ENCODE measurements at regions not wholly inside any gene's neighbourhood (a gene's known extent, or its start where the extent isn't known, plus 50 kb on each side); places are given as distances from the start of the nearest gene placed in this dataset.
"Not testable (repeated sequence)": the region's sequence is repeated elsewhere in the genome, so short reads cannot be mapped to it uniquely, and the experiment has no call there.

GRCh38 chr2:877747-878146, 72.9 kb upstream of the SNTG2 start:
- no peak for FAIRE-seq

DNA sequence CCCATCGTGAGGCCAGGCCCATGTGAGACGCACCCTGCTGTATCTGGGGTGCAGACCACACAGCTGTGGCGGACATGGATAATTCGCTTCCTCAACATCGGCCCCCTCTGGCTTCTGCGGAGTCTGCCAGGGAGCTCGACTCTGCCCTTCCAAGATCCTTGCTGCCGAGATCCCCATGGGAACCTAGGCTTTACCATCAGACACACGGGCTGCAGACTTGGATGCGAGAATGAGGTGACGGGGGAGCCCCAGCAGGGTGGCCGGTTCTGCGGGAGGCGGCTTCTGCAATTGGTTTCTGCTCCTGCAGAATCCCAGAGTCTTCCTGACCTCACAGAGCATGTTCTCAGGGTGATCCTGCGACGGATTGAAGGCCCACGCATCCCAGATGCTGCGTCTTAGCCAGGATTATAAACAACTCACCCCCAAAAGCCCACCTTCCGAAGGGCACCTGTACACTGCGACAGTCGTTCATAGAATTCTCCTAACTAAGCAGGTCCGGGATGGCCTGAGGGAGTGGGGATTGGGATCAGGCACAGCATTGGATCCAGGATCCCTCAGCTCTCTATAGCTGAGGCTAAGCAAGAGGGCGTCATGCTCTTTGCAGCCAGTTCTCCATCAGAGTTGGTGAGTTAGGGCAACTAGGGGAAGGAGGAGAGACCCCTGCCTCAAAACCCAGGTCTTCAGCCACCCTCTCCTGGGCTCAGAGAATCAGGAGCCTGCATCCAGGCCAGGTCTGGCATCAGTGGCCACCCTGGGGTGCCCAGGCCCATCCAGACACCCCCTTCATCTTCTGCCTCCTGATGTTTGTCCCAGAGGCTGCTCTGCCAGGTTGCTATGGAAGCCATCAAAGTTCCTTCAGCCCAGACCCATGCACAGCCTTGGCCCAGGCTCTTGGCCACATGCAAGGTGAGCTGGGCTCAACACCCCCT, 74.7 kb upstream of the SNTG2 start:
- FAIRE-seq, result no peak

DNA sequence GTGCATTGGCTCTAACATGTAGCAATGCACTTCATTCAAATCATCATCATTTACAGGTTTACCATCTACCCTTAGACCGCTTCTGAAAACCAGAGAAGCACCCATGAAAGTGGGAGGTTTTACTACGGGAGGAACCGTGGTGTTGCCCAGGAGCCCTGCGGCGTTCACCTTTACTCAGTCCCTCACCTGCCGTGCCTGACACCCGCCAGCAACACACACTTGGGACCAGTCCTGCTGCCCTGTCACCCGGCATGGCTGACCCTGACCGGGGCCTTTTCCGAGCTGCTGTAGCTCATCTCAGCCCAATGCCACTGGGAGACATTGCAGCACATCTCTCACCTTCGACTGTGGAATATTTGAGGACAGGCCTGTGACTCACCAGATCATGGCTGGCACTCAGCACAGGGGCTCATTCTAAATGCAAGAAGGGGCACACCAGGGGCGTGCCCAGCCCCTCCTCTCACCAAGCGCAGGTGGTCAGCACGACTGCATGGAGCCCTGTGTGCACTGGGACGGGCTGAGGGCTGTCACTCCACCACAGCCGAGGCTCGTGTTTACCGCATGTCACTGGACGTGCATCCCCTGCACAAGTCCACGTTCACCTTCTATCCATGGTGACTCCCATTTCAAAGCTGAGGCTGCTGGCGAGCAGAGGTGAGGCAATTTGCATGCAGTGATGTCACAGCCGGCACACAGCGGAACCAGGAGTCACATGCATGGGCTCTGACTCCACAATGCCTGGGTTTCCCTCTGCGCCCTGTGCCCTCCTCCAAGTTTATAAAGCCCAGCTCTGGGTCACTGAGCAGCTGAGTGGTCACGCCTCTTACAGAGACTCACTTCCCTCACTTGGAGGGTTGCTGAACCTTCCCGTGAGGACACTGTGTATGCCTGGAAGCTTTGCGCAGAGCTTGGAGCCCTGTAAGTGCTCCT, 76.7 kb upstream of the SNTG2 start:
- no peak for FAIRE-seq

DNA sequence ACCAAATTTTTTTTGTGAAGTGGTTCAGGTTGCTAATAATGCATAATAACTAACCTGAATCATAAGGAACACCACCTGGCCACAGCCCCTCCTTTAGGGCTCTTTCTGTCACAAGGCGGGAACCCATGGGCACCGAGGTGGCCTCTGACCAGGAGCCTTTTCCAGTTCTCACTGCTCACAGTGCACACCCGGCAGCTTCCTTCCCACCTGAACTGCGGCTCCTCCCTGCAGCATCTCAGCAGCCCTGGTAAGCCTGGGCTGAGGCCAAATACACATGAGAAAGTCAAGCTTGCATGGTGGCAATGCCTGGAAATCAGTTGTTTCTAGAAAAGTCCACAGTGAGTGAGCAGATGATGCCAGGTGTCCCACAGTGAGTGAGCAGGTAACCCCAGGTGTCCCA, 77.6 kb upstream of the SNTG2 start:
- FAIRE-seq, result no peak

- FAIRE-seq, result no peak
Observed at GRCh38 chr2:871926-872680, 78.5 kb upstream of the SNTG2 start.

DNA sequence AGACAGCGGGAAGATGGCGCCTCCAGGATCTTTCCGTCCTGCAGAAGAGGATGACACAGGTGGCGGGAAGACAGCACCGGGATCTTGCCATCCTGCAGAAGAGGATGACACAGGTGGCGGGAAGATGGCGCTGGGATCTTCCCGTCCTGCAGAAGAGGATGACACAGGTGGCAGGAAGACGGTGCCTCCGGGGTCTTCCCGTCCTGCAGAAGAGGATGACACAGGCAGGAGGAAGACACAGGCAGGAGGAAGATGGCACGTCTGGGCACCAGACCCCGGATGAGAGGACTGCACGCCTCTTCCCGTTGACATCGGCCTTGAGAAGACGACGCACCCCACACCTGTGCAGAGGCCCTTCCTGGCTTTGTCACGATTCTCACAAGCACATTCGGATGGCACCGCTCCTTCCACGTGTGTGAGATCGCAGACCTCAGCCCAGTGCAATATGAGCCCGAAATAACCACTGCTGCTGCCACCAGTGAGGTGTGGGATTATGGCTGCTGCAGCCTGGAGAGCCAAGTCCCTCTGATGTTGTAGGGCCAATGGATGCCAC, 79.4 kb upstream of the SNTG2 start:
- no peak for FAIRE-seq

DNA sequence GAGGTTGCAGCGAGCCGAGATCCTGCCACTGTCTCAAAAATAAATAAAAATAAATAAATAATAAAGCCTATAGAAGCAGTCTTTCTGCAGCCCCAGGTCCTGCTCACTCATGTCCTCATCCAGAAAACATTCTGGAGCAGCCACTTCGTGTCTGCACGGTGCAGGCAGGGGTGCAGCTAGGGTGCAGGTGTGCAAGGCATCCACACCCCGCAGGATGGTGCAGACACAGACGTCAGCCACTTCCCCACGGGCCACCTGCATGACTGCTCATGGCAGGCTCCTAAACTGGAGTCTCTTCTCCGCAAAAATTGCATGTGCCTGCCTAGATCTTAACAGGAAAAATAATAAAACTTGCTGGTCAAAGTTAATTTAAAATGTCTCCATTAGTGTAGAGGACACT, 80.2 kb upstream of the SNTG2 start:
- no peak for FAIRE-seq

DNA sequence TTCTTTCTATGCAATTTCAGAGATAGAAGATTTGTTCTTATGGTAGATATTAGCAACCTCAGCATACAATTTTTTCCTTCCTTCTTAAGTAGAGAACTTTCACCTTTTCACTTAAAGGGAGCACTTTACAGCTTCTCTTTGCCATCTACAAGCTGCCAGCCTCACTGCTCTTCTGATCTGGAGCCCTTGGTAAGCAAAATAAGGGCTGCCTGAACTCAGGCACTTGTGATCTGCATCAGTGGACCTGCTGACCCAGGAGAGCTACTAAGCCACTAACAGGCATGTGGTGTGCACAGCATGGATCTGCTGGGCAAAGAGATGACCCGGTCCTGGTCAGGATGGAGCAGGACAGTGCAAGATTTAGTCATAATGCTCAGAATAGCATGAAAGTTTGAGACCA, 80.8 kb upstream of the SNTG2 start:
- FAIRE-seq, result no peak

GRCh38 chr2:869357-869871, 81.2 kb upstream of the SNTG2 start:
- FAIRE-seq, result no peak

GRCh38 chr2:868857-869256, 81.8 kb upstream of the SNTG2 start:
- not testable (repeated sequence) for FAIRE-seq

GRCh38 chr2:867296-867695, 83.4 kb upstream of the SNTG2 start:
- FAIRE-seq, result no peak

DNA sequence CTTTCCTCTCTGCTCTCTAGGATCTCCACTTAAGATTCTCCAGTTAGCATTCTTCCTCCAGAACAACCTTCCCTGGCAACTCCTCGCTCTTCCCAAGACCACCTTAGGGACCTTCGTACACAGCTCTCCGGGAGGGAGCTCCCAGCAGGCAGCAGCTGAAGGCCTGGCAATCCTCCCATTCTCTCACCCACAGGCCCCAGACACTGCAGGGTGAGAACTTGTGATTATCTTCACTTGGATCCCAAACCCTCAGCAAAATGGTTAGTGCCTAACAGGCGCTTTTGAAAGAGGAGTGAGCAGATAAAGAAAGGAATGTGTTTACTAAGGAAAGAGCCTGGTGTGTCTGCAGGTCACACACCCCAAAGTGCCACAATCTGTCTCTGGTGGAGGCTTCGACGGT, 83.8 kb upstream of the SNTG2 start:
- FAIRE-seq, result no peak

DNA sequence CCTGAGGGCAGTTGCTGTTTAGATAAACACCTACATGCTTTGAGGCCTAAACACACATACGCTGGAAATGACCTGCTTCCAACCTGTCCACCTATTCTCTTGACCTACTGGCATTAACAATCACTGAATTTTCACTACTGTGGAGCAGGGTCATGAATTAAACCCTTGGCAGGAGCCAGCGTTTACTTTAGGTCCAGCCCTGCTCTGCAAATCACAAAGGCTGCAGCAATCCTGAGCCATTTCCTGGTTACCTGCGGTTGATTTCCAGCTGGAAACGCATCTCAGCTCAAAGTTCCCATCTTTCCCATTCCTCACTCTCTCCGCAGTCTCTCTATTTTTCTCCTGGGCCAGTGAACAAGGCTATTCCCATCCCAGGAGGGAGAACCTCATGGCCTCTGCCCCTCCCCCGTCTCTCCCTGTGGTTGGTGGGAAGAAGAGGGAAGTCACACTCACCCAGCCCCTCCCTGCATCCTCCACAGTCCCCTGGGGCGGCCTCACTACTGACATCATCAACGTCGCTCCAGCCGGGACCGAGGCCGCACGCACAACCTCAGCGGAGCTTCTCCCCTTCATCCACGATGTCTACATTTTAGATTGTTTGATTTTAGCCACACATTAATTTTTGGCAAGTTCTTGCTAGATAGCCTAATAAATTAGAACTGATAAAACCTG, 84.5 kb upstream of the SNTG2 start:
- FAIRE-seq, result no peak

GRCh38 chr2:864501-865106, 86.0 kb upstream of the SNTG2 start:
- no peak for FAIRE-seq

DNA sequence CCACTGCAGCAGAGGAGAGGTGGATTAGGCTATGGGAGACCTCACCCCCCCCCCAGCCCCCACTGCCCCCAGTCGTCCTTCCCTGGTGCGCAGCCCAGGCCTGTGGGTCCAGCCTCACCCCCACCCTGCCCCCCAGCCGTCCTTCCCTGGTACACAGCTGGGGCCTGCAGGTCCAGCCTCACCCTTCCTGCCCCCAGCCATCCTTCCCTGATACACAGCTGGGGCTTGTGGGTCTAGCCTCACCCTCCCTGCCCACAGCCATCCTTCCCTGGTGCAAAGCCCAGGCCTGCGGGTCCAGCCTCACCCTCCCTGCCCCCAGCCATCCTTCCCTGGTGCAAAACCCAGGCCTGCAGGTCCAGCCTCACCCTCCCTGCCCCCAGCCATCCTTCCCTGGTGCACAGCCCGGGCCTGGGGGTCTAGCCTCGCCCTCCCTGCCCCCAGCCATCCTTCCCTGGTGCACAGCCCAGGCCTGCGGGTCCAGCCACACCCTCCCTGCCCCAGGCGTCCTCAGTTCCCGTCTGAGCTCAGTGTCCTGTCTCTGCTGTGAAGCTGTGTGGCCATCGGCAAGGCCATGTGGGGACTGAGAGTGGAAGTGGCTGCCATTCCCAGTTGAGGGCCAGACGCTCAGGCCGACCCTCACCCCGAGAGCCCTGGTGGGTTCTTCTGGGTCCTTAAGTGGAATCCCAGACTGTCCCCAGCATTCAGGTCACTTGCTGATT, 86.8 kb upstream of the SNTG2 start:
- no peak for FAIRE-seq

DNA sequence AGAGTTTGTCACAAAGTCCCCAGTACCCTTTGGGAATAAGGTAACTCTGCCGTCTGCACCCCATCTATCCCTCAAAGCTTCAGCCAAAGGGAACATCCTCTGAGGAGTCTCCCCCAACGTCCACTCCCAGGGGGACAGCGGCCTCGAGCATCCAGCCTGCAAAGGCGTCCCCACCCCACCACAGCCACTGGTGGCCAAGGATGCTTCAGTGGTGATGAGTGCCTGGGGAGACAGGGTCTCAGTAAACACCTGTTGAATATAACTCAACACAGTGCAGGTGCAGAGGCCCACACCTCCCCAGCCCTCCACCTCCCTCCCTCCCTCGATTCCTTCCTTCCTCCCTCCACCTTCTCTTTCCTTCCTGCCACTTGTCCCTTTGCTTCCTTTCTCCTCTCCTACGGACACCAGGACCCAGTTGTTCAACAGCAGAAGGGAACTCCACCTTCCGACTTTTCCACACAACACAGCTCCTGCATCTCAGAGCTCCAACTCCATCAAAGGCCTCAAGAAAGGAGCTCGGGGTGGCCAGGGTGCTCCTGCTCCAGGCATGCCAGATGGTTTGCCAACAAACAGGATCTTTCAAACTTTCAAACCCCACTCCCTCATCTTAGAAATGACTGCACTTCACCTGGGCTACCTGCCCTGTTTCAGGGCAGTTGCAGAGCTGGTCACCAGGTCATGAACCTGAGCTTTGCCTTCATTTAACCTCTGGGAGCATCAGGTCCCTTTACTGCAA, 87.8 kb upstream of the SNTG2 start:
- no peak for FAIRE-seq

DNA sequence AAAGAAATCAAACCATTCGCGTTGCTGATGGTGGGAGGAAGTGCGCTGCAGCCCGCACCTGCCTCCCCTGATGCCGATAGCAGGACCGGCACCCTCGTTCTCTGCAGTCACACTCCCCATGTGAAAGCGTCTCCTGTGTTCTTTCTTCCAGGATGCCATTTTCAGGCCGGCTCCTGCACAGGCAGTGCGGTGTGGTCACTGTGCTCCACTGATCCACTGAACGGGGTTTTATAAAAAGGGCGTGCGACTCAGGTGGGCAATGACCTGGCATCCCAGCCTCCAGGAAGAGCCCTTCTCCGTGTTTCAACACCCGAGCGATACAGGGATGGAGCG, 88.3 kb upstream of the SNTG2 start:
- no peak for FAIRE-seq

DNA sequence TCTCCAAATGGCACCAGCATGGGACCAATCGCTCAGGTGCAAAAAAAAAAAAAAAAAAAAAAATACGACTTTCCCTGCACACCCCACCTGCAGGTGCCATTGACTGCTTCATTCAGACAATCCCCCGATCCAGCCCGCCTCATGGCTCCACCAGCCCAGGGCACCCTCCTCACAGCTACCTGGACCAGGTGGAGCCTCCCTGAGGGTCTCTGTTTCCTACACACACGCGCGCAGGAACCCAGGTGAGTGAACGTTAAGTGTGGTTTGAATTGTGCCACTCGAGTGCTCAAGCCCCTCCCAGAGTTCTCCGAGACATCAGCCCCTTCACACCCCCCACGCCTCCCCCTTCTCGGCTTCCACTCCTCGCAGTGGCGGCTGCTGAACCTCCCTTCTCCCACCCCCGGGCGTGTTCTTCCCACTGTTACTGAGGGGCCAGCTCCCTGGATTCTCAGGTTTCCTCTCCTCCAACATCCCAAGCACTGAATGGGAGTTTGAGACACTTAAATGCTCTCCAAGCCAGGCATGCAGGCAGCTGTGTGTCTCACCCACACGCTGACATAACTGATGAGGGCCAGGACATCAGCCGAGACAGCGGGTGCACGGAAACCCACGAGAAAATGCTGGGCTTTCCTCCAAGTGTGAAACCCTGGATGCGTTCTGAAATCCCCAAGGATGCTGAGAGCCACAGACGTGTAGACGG, 88.8 kb upstream of the SNTG2 start:
- FAIRE-seq, result no peak

- no peak for FAIRE-seq
Observed at GRCh38 chr2:860259-860855, 90.3 kb upstream of the SNTG2 start.

All from TTC549 (cell line).